GM12864 (cell line): ENCODE measurements at regions not wholly inside any gene's neighbourhood (a gene's known extent, or its start where the extent isn't known, plus 50 kb on each side); places are given as distances from the start of the nearest gene placed in this dataset.

Source experiments
- DNase-seq: peaks from one replicate; pipeline ENCODE4 v3.0.0-alpha.2; 2011; ENCODE audit warnings: low read depth
- H3K4me3 ChIP-seq: 2 replicates; pipeline ENCODE4 v1.5.1; 2011; ENCODE audit warnings: mild to moderate bottlenecking, low read depth, low read length, control low read depth
- CTCF ChIP-seq: IDR thresholded peaks from 2 replicates; pipeline ENCODE4 v1.5.1; 2011; ENCODE audit warnings: low read depth, mild to moderate bottlenecking, moderate library complexity, low read length, control low read depth, inconsistent platforms; ENCODE audit errors: missing control alignments

GRCh38 chr2:7233126-7233525, 315.9 kb downstream of the RNF144A start:
- TF ChIP-seq CTCF: no peak
- H3K4me3 ChIP-seq: no peak overlapping the region
- DNase-seq: no peak

GRCh38 chr2:7237466-7237865, 320.3 kb downstream of the RNF144A start:
- H3K4me3 ChIP-seq: no peak overlapping the region
- no peak for DNase-seq
- no peak for TF ChIP-seq CTCF

GRCh38 chr2:7239078-7239477, 321.9 kb downstream of the RNF144A start:
- TF ChIP-seq CTCF: no peak
- H3K4me3 ChIP-seq: no peak overlapping the region
- no peak for DNase-seq

GRCh38 chr2:7241041-7241745, 324.0 kb downstream of the RNF144A start:
- no peak overlapping the region for H3K4me3 ChIP-seq
- DNase-seq: no peak
- TF ChIP-seq CTCF: no peak

GRCh38 chr2:7242189-7242867, 325.1 kb downstream of the RNF144A start:
- TF ChIP-seq CTCF: no peak
- DNase-seq: no peak
- no peak overlapping the region for H3K4me3 ChIP-seq

GRCh38 chr2:7243276-7243675, 326.1 kb downstream of the RNF144A start:
- no peak for TF ChIP-seq CTCF
- H3K4me3 ChIP-seq: no peak overlapping the region
- no peak for DNase-seq

- no peak for TF ChIP-seq CTCF
- H3K4me3 ChIP-seq: no peak overlapping the region
- no peak for DNase-seq
These were observed 339.2 kb downstream of the RNF144A start for GRCh38 chr2:7256377-7256776.
